ENCODE measurements at regions not wholly inside any gene's neighbourhood (a gene's known extent, or its start where the extent isn't known, plus 50 kb on each side); places are given as distances from the start of the nearest gene placed in this dataset.

GRCh38 chr4:180596888-180597483, 1646.2 kb upstream of the TENM3 start:
- no peaks in the 10 kb centered on the region for H3K9me3 ChIP-seq (ENCODE audit: control insufficient read depth, insufficient read depth, low read length)
- no peaks in the 10 kb centered on the region for H3K4me1 ChIP-seq (ENCODE audit: insufficient read depth, low read length)
- no peak overlapping the region for H3K9ac ChIP-seq (ENCODE audit: low read depth, low read length)
- H3K36me3 ChIP-seq (ENCODE audit: insufficient read depth, low read length), result no peaks in the 10 kb centered on the region

- no peak overlapping the region for H3K9ac ChIP-seq (ENCODE audit: low read depth, low read length)
- no peaks in the 10 kb centered on the region for H3K36me3 ChIP-seq (ENCODE audit: insufficient read depth, low read length)
- H3K4me1 ChIP-seq (ENCODE audit: insufficient read depth, low read length), result no peaks in the 10 kb centered on the region
- H3K9me3 ChIP-seq (ENCODE audit: control insufficient read depth, insufficient read depth, low read length), result no peaks in the 10 kb centered on the region
Measured at GRCh38 chr4:180598281-180598680, 1644.9 kb upstream of the TENM3 start.

GRCh38 chr4:180603791-180604190, 1639.4 kb upstream of the TENM3 start:
- Histone ChIP-seq H3K4me1 (ENCODE audit: insufficient read depth, low read length) (no peaks in the 10 kb centered on the region), H3K36me3 (ENCODE audit: insufficient read depth, low read length) (no peaks in the 10 kb centered on the region), H3K9me3 (ENCODE audit: control insufficient read depth, insufficient read depth, low read length) (no peaks in the 10 kb centered on the region), H3K9ac (ENCODE audit: low read depth, low read length) (no peak overlapping the region)

GRCh38 chr4:180610324-180610723, 1632.9 kb upstream of the TENM3 start:
- peaks cover 9% of the 10 kb centered on the region; the same call in 1 of the 2 replicates for H3K4me1 ChIP-seq (ENCODE audit: insufficient read depth, low read length)
- no peaks in the 10 kb centered on the region for H3K36me3 ChIP-seq (ENCODE audit: insufficient read depth, low read length)
- no peaks in the 10 kb centered on the region for H3K9me3 ChIP-seq (ENCODE audit: control insufficient read depth, insufficient read depth, low read length)
- no peak overlapping the region for H3K9ac ChIP-seq (ENCODE audit: low read depth, low read length)

- H3K36me3 ChIP-seq (ENCODE audit: insufficient read depth, low read length), result no peaks in the 10 kb centered on the region
- peaks cover 7% of the 10 kb centered on the region; the same call in 1 of the 2 replicates for H3K4me1 ChIP-seq (ENCODE audit: insufficient read depth, low read length)
- no peaks in the 10 kb centered on the region for H3K9me3 ChIP-seq (ENCODE audit: control insufficient read depth, insufficient read depth, low read length)
- no peak overlapping the region for H3K9ac ChIP-seq (ENCODE audit: low read depth, low read length)
Measured at GRCh38 chr4:180615746-180616145, 1627.5 kb upstream of the TENM3 start.

- H3K36me3 ChIP-seq (ENCODE audit: insufficient read depth, low read length), result no peaks in the 10 kb centered on the region
- no peaks in the 10 kb centered on the region for H3K9me3 ChIP-seq (ENCODE audit: control insufficient read depth, insufficient read depth, low read length)
- peaks cover 7% of the 10 kb centered on the region; the same call in 1 of the 2 replicates for H3K4me1 ChIP-seq (ENCODE audit: insufficient read depth, low read length)
- H3K9ac ChIP-seq (ENCODE audit: low read depth, low read length), result no peak overlapping the region
Measured at GRCh38 chr4:180617196-180617595, 1626.0 kb upstream of the TENM3 start.

- Histone ChIP-seq H3K9me3 (ENCODE audit: control insufficient read depth, insufficient read depth, low read length) (no peaks in the 10 kb centered on the region), H3K36me3 (ENCODE audit: insufficient read depth, low read length) (no peaks in the 10 kb centered on the region), H3K9ac (ENCODE audit: low read depth, low read length) (no peak overlapping the region), H3K4me1 (ENCODE audit: insufficient read depth, low read length) (peaks cover 7% of the 10 kb centered on the region; the same call in 1 of the 2 replicates)
Measured at GRCh38 chr4:180618396-180618795, 1624.8 kb upstream of the TENM3 start.

GRCh38 chr4:180619440-180619839, 1623.8 kb upstream of the TENM3 start:
- peaks cover 7% of the 10 kb centered on the region; the same call in 1 of the 2 replicates for H3K4me1 ChIP-seq (ENCODE audit: insufficient read depth, low read length)
- no peaks in the 10 kb centered on the region for H3K9me3 ChIP-seq (ENCODE audit: control insufficient read depth, insufficient read depth, low read length)
- no peaks in the 10 kb centered on the region for H3K36me3 ChIP-seq (ENCODE audit: insufficient read depth, low read length)
- H3K9ac ChIP-seq (ENCODE audit: low read depth, low read length), result no peak overlapping the region

- no peaks in the 10 kb centered on the region for H3K9me3 ChIP-seq (ENCODE audit: control insufficient read depth, insufficient read depth, low read length)
- H3K4me1 ChIP-seq (ENCODE audit: insufficient read depth, low read length), result no peaks in the 10 kb centered on the region
- no peak overlapping the region for H3K9ac ChIP-seq (ENCODE audit: low read depth, low read length)
- H3K36me3 ChIP-seq (ENCODE audit: insufficient read depth, low read length), result no peaks in the 10 kb centered on the region
Measured at GRCh38 chr4:180622254-180622653, 1620.9 kb upstream of the TENM3 start.

- no peaks in the 10 kb centered on the region for H3K4me1 ChIP-seq (ENCODE audit: insufficient read depth, low read length)
- H3K36me3 ChIP-seq (ENCODE audit: insufficient read depth, low read length), result no peaks in the 10 kb centered on the region
- no peak overlapping the region for H3K9ac ChIP-seq (ENCODE audit: low read depth, low read length)
- no peaks in the 10 kb centered on the region for H3K9me3 ChIP-seq (ENCODE audit: control insufficient read depth, insufficient read depth, low read length)
Measured at GRCh38 chr4:180625653-180626052, 1617.5 kb upstream of the TENM3 start.

- Histone ChIP-seq H3K36me3 (ENCODE audit: insufficient read depth, low read length) (no peaks in the 10 kb centered on the region), H3K4me1 (ENCODE audit: insufficient read depth, low read length) (peaks cover under 1% of the 10 kb centered on the region; the same call in 1 of the 2 replicates), H3K9ac (ENCODE audit: low read depth, low read length) (no peak overlapping the region), H3K9me3 (ENCODE audit: control insufficient read depth, insufficient read depth, low read length) (no peaks in the 10 kb centered on the region)
Measured at GRCh38 chr4:180630012-180630665, 1613.1 kb upstream of the TENM3 start.

- Histone ChIP-seq H3K9me3 (ENCODE audit: control insufficient read depth, insufficient read depth, low read length) (no peaks in the 10 kb centered on the region), H3K4me1 (ENCODE audit: insufficient read depth, low read length) (peaks cover 12% of the 10 kb centered on the region), H3K9ac (ENCODE audit: low read depth, low read length) (no peak overlapping the region), H3K36me3 (ENCODE audit: insufficient read depth, low read length) (no peaks in the 10 kb centered on the region)
Measured at GRCh38 chr4:180634306-180634705, 1608.9 kb upstream of the TENM3 start.

GRCh38 chr4:180635281-180635680, 1607.9 kb upstream of the TENM3 start:
- H3K9ac ChIP-seq (ENCODE audit: low read depth, low read length), result no peak overlapping the region
- no peaks in the 10 kb centered on the region for H3K36me3 ChIP-seq (ENCODE audit: insufficient read depth, low read length)
- peaks cover 19% of the 10 kb centered on the region for H3K4me1 ChIP-seq (ENCODE audit: insufficient read depth, low read length)
- H3K9me3 ChIP-seq (ENCODE audit: control insufficient read depth, insufficient read depth, low read length), result no peaks in the 10 kb centered on the region

GRCh38 chr4:180636696-180637404, 1606.4 kb upstream of the TENM3 start:
- Histone ChIP-seq H3K36me3 (ENCODE audit: insufficient read depth, low read length) (no peaks in the 10 kb centered on the region), H3K4me1 (ENCODE audit: insufficient read depth, low read length) (peaks cover 19% of the 10 kb centered on the region), H3K9ac (ENCODE audit: low read depth, low read length) (no peak overlapping the region), H3K9me3 (ENCODE audit: control insufficient read depth, insufficient read depth, low read length) (no peaks in the 10 kb centered on the region)

GRCh38 chr4:180637616-180638015, 1605.6 kb upstream of the TENM3 start:
- Histone ChIP-seq H3K36me3 (ENCODE audit: insufficient read depth, low read length) (no peaks in the 10 kb centered on the region), H3K4me1 (ENCODE audit: insufficient read depth, low read length) (peaks cover 19% of the 10 kb centered on the region), H3K9me3 (ENCODE audit: control insufficient read depth, insufficient read depth, low read length) (no peaks in the 10 kb centered on the region), H3K9ac (ENCODE audit: low read depth, low read length) (no peak overlapping the region)
